Activated B cell treated with CpG ODN at 0.5 μM for 24 hours (primary cell): ENCODE measurements at regions not wholly inside any gene's neighbourhood (a gene's known extent, or its start where the extent isn't known, plus 50 kb on each side); places are given as distances from the start of the nearest gene placed in this dataset.

Experiments used
- ATAC-seq: fragments of 200-7000 bp; cut with Tn5 transposase; one replicate; pipeline ENCODE4 v1.10.0; 2021; ENCODE audit warnings: low read depth, mild to moderate bottlenecking, moderate library complexity
- CTCF ChIA-PET: fragments of 350-600 bp; sonication (Branson Sonifier 250); formaldehyde crosslinking; loops from one replicate; lab custom pipeline; 2021; ENCODE audit warnings: antibody characterized with exemption; lab: Charles Lee
- POLR2A ChIA-PET: fragments of 350-600 bp; sonication (Branson Sonifier 250); formaldehyde crosslinking; loops from one replicate; lab custom pipeline; 2021; ENCODE audit warnings: antibody characterized with exemption; lab: Charles Lee
- DNase-seq: peaks from one replicate; pipeline ENCODE4 v3.0.0; 2022
- H3K27ac Mint-ChIP-seq: one replicate; pipeline ENCODE4 v1.8.0; 2020; ENCODE audit warnings: mixed read lengths
- H3K27me3 Mint-ChIP-seq: one replicate; pipeline ENCODE4 v1.8.0; 2021; ENCODE audit warnings: mixed read lengths
- H3K36me3 Mint-ChIP-seq: one replicate; pipeline ENCODE4 v1.8.0; 2021; ENCODE audit warnings: low read depth, mixed read lengths
- H3K4me1 Mint-ChIP-seq: one replicate; pipeline ENCODE4 v1.8.0; 2021; ENCODE audit warnings: mixed read lengths
- H3K4me3 Mint-ChIP-seq: one replicate; pipeline ENCODE4 v1.8.0; 2020; ENCODE audit warnings: mild to moderate bottlenecking, mixed read lengths
- H3K9me3 Mint-ChIP-seq: one replicate; pipeline ENCODE4 v1.8.0; 2020; ENCODE audit warnings: mixed read lengths
- intact Hi-C: fragments of 100-400 bp; cut with micrococcal nuclease; formaldehyde crosslinking; loops from one replicate; pipeline ENCODE4 v1.15.1; 2024
- TF ChIP-seq, protein P1 (sequence below): fragments of 200-600 bp; IDR thresholded peaks from one replicate; pipeline ENCODE4 v1.8.0; 2022; ENCODE audit warnings: antibody characterized with exemption, mild to moderate bottlenecking

DNA sequence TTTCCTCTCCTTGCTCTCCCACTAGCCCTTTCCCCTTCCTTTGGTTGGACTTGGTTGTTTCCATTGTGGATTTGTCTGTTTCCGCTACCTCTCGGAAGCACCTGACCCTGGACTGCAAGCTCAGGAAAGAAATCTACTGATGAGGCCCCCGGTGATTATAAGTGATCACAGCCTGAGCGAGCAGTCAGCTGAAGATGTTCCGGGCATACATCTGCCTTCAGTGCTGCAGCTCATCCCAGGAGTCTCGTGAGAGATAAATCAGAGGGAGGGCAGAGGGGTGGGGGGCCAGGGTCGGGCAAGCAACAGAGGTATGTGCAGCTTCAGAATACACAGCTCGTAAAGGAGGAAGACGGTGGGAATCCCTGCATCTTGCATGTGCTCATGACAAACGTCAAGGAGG, 102.1 kb downstream of the MRPL46 start:
- ChIA-PET POLR2A (no interaction called here), CTCF (no interaction called here)
- no peak for ATAC-seq
- TF ChIP-seq, protein P1, sequence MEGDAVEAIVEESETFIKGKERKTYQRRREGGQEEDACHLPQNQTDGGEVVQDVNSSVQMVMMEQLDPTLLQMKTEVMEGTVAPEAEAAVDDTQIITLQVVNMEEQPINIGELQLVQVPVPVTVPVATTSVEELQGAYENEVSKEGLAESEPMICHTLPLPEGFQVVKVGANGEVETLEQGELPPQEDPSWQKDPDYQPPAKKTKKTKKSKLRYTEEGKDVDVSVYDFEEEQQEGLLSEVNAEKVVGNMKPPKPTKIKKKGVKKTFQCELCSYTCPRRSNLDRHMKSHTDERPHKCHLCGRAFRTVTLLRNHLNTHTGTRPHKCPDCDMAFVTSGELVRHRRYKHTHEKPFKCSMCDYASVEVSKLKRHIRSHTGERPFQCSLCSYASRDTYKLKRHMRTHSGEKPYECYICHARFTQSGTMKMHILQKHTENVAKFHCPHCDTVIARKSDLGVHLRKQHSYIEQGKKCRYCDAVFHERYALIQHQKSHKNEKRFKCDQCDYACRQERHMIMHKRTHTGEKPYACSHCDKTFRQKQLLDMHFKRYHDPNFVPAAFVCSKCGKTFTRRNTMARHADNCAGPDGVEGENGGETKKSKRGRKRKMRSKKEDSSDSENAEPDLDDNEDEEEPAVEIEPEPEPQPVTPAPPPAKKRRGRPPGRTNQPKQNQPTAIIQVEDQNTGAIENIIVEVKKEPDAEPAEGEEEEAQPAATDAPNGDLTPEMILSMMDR, result no peak
- intact Hi-C loops, result no loop called here
- Mint-ChIP-seq H3K9me3 (peaks cover 2% of the 10 kb centered on the region), H3K36me3 (no peaks in the 10 kb centered on the region), H3K27me3 (peaks cover 6% of the 10 kb centered on the region), H3K4me3 (no peak overlapping the region), H3K27ac (no peak overlapping the region), H3K4me1 (peaks cover 2% of the 10 kb centered on the region)
- DNase-seq, result no peak

GRCh38 chr15:88348579-88349230, 92.2 kb upstream of the NTRK3 start:
- DNase-seq, result no peak
- Mint-ChIP-seq H3K36me3 (no peaks in the 10 kb centered on the region), H3K27ac (no peak overlapping the region), H3K4me1 (peaks cover 2% of the 10 kb centered on the region), H3K9me3 (peaks cover 10% of the 10 kb centered on the region), H3K27me3 (peaks cover 2% of the 10 kb centered on the region), H3K4me3 (no peak overlapping the region)
- intact Hi-C loops, result no loop called here
- TF ChIP-seq, protein P1, result no peak
- CTCF ChIA-PET, result no interaction called here
- POLR2A ChIA-PET, result no interaction called here
- no peak for ATAC-seq

DNA sequence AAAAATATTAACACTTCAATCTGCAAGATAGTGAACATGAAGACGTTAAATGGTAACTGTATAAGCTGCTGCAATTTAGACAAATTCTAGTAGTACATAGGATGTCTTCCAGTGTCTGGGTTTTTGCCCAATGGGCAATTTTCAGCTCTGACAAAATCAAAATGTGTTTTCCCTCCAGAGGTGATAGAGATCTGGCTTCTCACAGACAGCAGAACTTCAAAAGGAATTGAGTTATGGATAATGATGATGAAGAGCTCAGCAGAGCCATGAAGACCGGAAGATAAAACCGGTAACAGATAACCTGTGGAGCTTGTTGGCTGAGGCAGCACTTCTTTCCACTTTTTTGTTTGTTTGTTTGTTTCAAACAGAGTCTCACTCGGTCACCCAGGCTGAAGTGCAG, 89.4 kb upstream of the NTRK3 start:
- no peak for ATAC-seq
- intact Hi-C loops, result no loop called here
- no peak for DNase-seq
- TF ChIP-seq, protein P1, result no peak
- H3K27ac Mint-ChIP-seq, result no peak overlapping the region
- peaks cover 2% of the 10 kb centered on the region for H3K9me3 Mint-ChIP-seq
- peaks cover 2% of the 10 kb centered on the region for H3K27me3 Mint-ChIP-seq
- CTCF ChIA-PET, result no interaction called here
- no peaks in the 10 kb centered on the region for H3K36me3 Mint-ChIP-seq
- H3K4me3 Mint-ChIP-seq, result no peak overlapping the region
- POLR2A ChIA-PET, result no interaction called here
- peaks cover 2% of the 10 kb centered on the region for H3K4me1 Mint-ChIP-seq

GRCh38 chr15:88344786-88345185, 88.2 kb upstream of the NTRK3 start:
- Mint-ChIP-seq H3K4me1 (peaks cover 2% of the 10 kb centered on the region), H3K27ac (no peak overlapping the region), H3K4me3 (no peak overlapping the region), H3K27me3 (no peaks in the 10 kb centered on the region), H3K36me3 (no peaks in the 10 kb centered on the region), H3K9me3 (no peaks in the 10 kb centered on the region)
- TF ChIP-seq, protein P1, result no peak
- no peak for DNase-seq
- intact Hi-C loops, result no loop called here
- CTCF ChIA-PET, result no interaction called here
- POLR2A ChIA-PET, result no interaction called here
- ATAC-seq, result no peak

DNA sequence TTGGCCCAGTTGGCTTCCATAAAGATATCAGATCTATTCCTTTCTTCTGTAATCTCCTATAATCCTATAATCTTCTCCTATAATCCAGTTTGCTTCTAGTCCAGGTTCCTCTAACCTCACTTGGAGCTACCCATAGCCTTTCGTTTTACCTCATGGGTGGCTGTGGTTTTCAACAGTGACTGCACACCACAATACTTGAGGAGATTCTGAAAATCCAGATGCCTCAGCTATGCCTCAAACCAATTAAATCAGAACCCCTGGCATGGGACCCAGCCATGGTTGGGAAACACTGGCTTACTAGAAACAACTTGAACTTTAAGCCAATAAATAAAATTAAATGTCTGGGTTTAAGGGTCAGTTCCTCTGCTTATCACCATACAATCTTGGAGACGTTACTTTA, 86.1 kb upstream of the NTRK3 start:
- CTCF ChIA-PET, result no interaction called here
- intact Hi-C loops, result no loop called here
- no peaks in the 10 kb centered on the region for H3K4me1 Mint-ChIP-seq
- no peak overlapping the region for H3K4me3 Mint-ChIP-seq
- POLR2A ChIA-PET, result no interaction called here
- no peaks in the 10 kb centered on the region for H3K27me3 Mint-ChIP-seq
- ATAC-seq, result no peak
- no peak for DNase-seq
- no peaks in the 10 kb centered on the region for H3K36me3 Mint-ChIP-seq
- no peak overlapping the region for H3K27ac Mint-ChIP-seq
- TF ChIP-seq, protein P1, result no peak
- no peaks in the 10 kb centered on the region for H3K9me3 Mint-ChIP-seq
